SU-DHL-6 (cell line): ENCODE measurements at regions not wholly inside any gene's neighbourhood (a gene's known extent, or its start where the extent isn't known, plus 50 kb on each side); places are given as distances from the start of the nearest gene placed in this dataset.

Experiments
- H2AFZ ChIP-seq: fragments of 200-600 bp; sonication (generic); 2 replicates; pipeline ENCODE4 v1.6.1; 2014; ENCODE audit warnings: low read depth, mild to moderate bottlenecking, moderate library complexity, mixed read lengths, antibody characterized with exemption, low read length; ENCODE audit not compliant: severe bottlenecking
- H3F3A ChIP-seq: fragments of 200-600 bp; shearing (Covaris generic); 2 replicates; pipeline ENCODE4 v1.6.0; 2016; ENCODE audit warnings: antibody characterized with exemption, mild to moderate bottlenecking; ENCODE audit not compliant: insufficient read depth
- H3K27ac ChIP-seq: fragments of 200-600 bp; sonication (generic); 2 replicates; pipeline ENCODE4 v1.5.1; 2016; ENCODE audit warnings: low read depth, mild to moderate bottlenecking, low read length, moderate library complexity, mixed read lengths
- H3K27me3 ChIP-seq: fragments of 200-600 bp; sonication (generic), shearing (Covaris generic); 2 replicates; pipeline ENCODE4 v1.6.0; 2014; ENCODE audit warnings: mild to moderate bottlenecking, low read length
- H3K36me3 ChIP-seq: fragments of 200-600 bp; sonication (generic); 2 replicates; pipeline ENCODE4 v1.6.1; 2014; ENCODE audit warnings: mild to moderate bottlenecking, low read length, mixed read lengths
- H3K4me2 ChIP-seq: fragments of 300-600, 200-600 bp; shearing (Covaris generic), sonication (generic); 2 replicates; pipeline ENCODE4 v1.6.0; 2014; ENCODE audit warnings: low read length, low read depth, mild to moderate bottlenecking; ENCODE audit not compliant: poor library complexity, severe bottlenecking
- H3K4me3 ChIP-seq: fragments of 200-600 bp; sonication (generic); 2 replicates; pipeline ENCODE4 v1.5.1; 2014; ENCODE audit warnings: antibody characterized with exemption, low read length, mild to moderate bottlenecking, mixed read lengths; ENCODE audit not compliant: insufficient read depth, poor library complexity, severe bottlenecking
- H3K79me2 ChIP-seq: fragments of 200-600 bp; sonication (generic); 2 replicates; pipeline ENCODE4 v1.6.1; 2014; ENCODE audit warnings: mild to moderate bottlenecking, low read length, moderate library complexity; ENCODE audit not compliant: insufficient read depth
- H3K9ac ChIP-seq: fragments of 200-600 bp; sonication (generic); 2 replicates; pipeline ENCODE4 v1.7.0; 2014; ENCODE audit warnings: mild to moderate bottlenecking, low read length
- H3K9me2 ChIP-seq: fragments of 200-600 bp; sonication (generic); replicated peaks from 2 replicates; pipeline ENCODE4 v1.6.1; 2014; ENCODE audit warnings: low read length; ENCODE audit not compliant: insufficient read depth
- H3K9me3 ChIP-seq: fragments of 200-600 bp; sonication (generic); 2 replicates; pipeline ENCODE4 v1.6.1; 2014; ENCODE audit warnings: low read length, mixed read lengths; ENCODE audit not compliant: insufficient read depth
- H4K20me1 ChIP-seq: fragments of 200-600 bp; sonication (generic); 2 replicates; pipeline ENCODE4 v1.6.1; 2014; ENCODE audit warnings: low read depth, mild to moderate bottlenecking, antibody characterized with exemption, low read length, moderate library complexity, mixed read lengths
- EZH2phosphoT487 ChIP-seq: fragments of 200-600 bp; sonication (generic), shearing (Covaris generic); conservative IDR thresholded peaks from 2 replicates; pipeline ENCODE4 v1.6.1; 2018; ENCODE audit warnings: mild to moderate bottlenecking, antibody characterized with exemption, low read length, moderate library complexity, mixed read lengths
- TF ChIP-seq, protein P1 (sequence below): fragments of 200-600 bp; sonication (generic); IDR thresholded peaks from one replicate; pipeline ENCODE4 v1.5.1; 2017; ENCODE audit warnings: antibody characterized with exemption, mild to moderate bottlenecking, low read length, moderate library complexity; ENCODE audit not compliant: insufficient read depth, poor library complexity, severe bottlenecking

GRCh38 chr4:13876131-13876530 is 248.6 kb upstream of the BOD1L1 start:
- no peaks in the 10 kb centered on the region for H3K9me3 ChIP-seq
- no peaks in the 10 kb centered on the region for H3K36me3 ChIP-seq
- no peaks in the 10 kb centered on the region for H3F3A ChIP-seq
- H3K9ac ChIP-seq = no peak overlapping the region
- H2AFZ ChIP-seq = no peak overlapping the region
- H3K27ac ChIP-seq = no peak overlapping the region
- no peak overlapping the region for H3K4me2 ChIP-seq
- H3K9me2 ChIP-seq = no peaks in the 10 kb centered on the region
- H3K27me3 ChIP-seq = no peaks in the 10 kb centered on the region
- H3K79me2 ChIP-seq = no peaks in the 10 kb centered on the region
- no peak for TF ChIP-seq EZH2phosphoT487
- TF ChIP-seq, protein P1, sequence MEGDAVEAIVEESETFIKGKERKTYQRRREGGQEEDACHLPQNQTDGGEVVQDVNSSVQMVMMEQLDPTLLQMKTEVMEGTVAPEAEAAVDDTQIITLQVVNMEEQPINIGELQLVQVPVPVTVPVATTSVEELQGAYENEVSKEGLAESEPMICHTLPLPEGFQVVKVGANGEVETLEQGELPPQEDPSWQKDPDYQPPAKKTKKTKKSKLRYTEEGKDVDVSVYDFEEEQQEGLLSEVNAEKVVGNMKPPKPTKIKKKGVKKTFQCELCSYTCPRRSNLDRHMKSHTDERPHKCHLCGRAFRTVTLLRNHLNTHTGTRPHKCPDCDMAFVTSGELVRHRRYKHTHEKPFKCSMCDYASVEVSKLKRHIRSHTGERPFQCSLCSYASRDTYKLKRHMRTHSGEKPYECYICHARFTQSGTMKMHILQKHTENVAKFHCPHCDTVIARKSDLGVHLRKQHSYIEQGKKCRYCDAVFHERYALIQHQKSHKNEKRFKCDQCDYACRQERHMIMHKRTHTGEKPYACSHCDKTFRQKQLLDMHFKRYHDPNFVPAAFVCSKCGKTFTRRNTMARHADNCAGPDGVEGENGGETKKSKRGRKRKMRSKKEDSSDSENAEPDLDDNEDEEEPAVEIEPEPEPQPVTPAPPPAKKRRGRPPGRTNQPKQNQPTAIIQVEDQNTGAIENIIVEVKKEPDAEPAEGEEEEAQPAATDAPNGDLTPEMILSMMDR = no peak
- H4K20me1 ChIP-seq = no peaks in the 10 kb centered on the region
- no peak overlapping the region for H3K4me3 ChIP-seq

GRCh38 chr4:13876940-13877339 is 249.4 kb upstream of the BOD1L1 start:
- Histone ChIP-seq H3K27ac (no peak overlapping the region), H3K4me3 (no peak overlapping the region), H2AFZ (no peak overlapping the region), H3K9ac (no peak overlapping the region), H3K9me2 (no peaks in the 10 kb centered on the region), H3K27me3 (no peaks in the 10 kb centered on the region), H3K9me3 (no peaks in the 10 kb centered on the region), H3K79me2 (no peaks in the 10 kb centered on the region), H3K4me2 (no peak overlapping the region), H3F3A (no peaks in the 10 kb centered on the region), H4K20me1 (no peaks in the 10 kb centered on the region), H3K36me3 (no peaks in the 10 kb centered on the region)
- no peak for TF ChIP-seq EZH2phosphoT487
- TF ChIP-seq, protein P1 = no peak

- Histone ChIP-seq H3K79me2 (no peaks in the 10 kb centered on the region), H3K27me3 (no peaks in the 10 kb centered on the region), H3F3A (no peaks in the 10 kb centered on the region), H3K36me3 (no peaks in the 10 kb centered on the region), H3K4me2 (no peak overlapping the region), H4K20me1 (no peaks in the 10 kb centered on the region), H3K4me3 (no peak overlapping the region), H3K27ac (no peak overlapping the region), H3K9me2 (no peaks in the 10 kb centered on the region), H3K9me3 (no peaks in the 10 kb centered on the region), H2AFZ (no peak overlapping the region), H3K9ac (no peak overlapping the region)
- TF ChIP-seq, protein P1 = no peak
Observed at GRCh38 chr4:13877626-13878025, 250.1 kb upstream of the BOD1L1 start.

- Histone ChIP-seq H3K9me3 (no peaks in the 10 kb centered on the region), H3K9me2 (no peaks in the 10 kb centered on the region), H3K27me3 (no peaks in the 10 kb centered on the region), H3K79me2 (no peaks in the 10 kb centered on the region), H3K36me3 (no peaks in the 10 kb centered on the region), H3K4me2 (no peak overlapping the region), H3K4me3 (no peak overlapping the region), H2AFZ (no peak overlapping the region), H3K9ac (no peak overlapping the region), H3K27ac (no peak overlapping the region), H4K20me1 (no peaks in the 10 kb centered on the region), H3F3A (no peaks in the 10 kb centered on the region)
- no peak for TF ChIP-seq EZH2phosphoT487
- TF ChIP-seq, protein P1 = no peak
Observed at GRCh38 chr4:13881892-13882291, 254.4 kb upstream of the BOD1L1 start.
